ENCODE measurements at regions not wholly inside any gene's neighbourhood (a gene's known extent, or its start where the extent isn't known, plus 50 kb on each side); places are given as distances from the start of the nearest gene placed in this dataset.
"Not testable (repeated sequence)": the region's sequence is repeated elsewhere in the genome, so short reads cannot be mapped to it uniquely, and the experiment has no call there.

DNA sequence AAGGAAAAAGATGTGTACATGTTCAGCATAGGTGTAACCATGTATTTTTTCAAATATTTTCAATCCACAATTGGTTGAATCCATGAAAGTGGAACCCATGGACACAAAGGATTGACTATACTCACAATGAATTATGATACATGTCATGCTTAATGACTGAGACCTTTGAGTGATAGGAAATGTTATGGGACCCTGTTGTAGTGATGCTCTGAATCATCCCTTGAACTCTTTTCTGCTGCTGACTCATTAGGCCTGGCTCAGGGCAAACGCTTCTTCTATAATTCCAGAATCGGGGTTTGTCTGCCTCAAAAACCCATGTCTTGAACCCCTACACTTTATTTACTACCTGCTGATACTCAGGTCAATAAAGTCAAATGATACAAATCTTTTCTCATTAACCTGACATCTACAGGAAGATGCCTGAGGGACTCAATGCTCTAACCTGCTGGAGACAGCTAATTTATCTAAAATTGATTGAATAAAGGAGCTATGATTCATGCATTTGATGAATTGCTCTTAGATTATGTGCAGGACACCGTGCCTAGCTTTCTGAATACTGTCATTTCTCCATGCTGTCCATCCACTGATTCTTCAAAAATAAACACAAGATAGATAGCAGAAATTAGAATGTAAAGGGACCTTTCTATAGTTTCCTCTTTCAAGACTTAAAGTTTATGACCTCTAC is 260.1 kb downstream of the PRELID2 start:
- DNase-seq (ENCODE audit: low spot score), result no peak

DNA sequence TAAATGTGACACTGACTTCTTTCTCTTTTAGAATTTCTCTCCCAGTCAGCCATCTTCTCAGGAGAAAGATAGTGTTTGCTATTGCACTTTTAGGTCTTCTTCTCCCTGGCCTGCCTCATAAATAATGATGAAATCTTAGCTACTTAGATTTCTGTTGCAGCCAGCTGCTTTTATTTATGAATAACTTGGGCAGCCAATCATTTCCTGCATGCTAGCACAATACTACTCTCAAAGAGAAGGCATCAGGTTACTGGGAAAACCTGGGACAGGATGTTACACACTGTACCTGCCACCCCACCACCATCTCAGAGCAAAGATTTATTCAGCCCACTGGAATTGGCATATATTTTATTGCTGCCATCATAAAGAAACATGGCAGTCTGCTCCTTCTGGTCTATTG is 266.6 kb downstream of the PRELID2 start:
- DNase-seq (ENCODE audit: low spot score), result no peak

DNA sequence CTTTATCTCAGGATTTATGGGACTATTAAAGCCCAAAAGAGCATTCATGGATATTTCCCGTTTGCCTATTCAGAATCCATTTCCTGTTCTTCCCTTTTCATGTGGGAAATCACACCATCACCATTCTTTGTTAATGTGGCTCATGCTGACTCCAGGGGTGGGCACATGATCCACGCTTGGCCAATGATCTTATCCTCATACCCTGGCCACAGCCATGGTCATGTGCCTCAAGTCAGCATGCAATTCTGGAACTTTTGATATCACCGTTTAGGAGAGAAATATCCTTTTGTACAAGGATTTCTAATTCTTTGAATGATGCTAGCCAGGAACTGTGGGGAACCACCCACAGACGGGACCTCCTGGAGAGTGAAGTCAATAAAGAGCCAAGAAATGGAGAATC is 272.2 kb downstream of the PRELID2 start:
- DNase-seq (ENCODE audit: low spot score), result no peak

DNA sequence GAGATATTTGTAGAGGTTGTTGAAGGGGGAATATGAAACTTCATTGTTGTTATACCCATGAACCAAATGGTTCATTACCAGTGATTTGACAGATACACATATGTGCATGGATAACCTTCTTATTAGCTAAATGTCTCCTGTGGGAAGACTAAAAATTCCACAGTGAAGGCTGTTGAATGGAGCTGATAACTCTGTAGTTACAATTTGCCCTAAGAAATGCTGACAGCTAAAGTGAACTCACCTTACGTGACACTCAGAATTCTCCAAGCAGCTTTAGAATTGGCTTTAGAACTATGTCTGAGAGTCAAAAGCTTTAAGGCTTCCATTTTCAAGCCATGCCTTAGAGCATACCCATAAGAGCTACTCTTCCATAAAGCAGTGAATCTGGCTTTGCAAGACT is 276.9 kb downstream of the PRELID2 start:
- no peak for DNase-seq (ENCODE audit: low spot score)

DNA sequence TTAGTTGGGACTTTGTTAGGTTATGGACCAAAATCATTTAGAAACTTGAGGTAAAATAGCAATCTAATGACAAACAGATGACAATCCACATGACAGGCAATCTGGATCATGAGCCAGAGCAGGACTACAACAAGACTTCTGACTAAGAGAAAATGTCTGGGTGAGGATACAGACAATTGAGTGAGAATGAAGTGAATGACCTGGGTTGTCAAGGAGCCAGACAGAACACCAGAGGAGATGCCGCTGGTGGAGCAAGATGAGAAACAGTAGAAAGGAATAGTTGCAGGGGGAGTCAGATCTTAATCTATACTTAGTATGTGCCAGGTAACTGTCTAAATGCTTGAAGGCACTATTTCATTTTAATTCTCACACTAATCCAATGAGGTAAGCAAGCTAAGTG is 277.8 kb downstream of the PRELID2 start:
- no peak for DNase-seq (ENCODE audit: low spot score)

DNA sequence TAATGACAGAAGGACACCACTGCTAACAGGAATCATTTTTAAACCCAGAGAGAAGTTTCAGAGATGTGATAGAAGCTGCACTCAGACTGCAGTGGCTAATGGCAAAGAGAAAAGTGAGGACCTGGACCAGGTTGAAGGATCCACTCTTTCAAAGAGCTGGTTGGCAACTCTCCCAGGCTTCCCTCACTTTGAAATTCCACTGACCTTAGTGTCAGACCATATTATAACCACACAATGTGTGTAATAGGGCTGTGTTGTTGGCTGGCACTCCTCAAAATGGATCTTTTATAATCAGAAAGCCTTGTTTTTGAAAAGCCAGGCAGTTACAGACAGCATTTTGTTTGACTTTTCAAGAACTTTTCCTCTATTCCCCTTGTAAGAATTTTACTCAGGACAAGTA is 280.7 kb downstream of the PRELID2 start:
- DNase-seq (ENCODE audit: low spot score), result no peak

DNA sequence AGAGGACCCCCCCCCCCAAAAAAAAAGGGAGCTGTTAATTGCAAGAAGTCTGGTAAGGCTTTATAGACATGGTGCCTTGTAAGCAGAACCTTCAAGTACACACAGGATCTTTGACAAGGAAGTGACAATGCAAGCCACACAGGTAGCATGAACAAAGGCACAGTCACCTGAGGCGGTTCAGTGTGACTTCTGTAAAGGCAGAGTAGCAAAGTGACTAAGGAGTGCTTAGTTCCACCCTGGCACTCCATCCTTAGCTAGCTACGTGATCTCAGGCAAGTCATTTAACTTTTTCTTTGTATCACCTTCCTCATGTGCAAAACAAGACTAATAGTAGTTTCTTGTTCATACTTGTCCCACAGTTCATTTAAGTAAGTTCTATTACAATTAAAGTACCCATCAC is 282.0 kb downstream of the PRELID2 start:
- DNase-seq (ENCODE audit: low spot score), result no peak

DNA sequence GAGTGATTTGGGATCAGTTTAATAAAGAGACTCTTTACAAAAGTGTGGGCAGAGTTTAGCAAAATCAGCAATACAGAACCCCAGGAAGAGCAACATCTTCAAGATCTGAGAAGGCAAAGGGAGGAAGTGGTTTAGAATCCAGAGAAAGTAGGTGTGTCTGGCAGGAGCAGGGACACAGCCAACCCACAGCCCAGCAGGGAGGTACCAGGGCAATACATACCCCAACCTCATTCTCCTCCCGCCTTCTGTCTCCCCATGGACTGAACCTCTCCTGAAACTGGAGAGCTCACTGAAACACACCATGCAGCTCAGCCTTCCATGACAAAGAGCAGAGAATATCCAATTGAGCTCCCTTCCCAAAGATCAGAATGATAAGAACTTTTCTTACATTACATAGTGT is 283.4 kb downstream of the PRELID2 start:
- DNase-seq (ENCODE audit: low spot score), result no peak

DNA sequence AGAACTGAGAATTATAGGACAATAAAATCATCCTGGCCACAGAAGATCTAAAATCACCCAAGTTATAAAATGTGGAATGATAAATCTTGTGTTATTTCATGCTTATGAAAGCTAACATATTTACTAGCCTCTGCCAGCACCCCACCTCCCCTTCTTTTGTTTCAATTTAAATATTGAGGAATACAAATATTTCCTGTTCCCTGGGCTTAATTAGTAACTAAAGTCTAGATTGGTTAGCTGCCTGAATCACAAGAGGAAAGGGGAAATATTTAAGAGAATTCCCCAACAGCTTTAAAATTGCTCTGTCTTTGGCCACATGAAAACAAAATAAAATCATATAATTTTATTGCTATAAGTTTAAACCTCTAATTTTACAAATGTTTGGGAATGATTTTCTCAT is 287.0 kb downstream of the PRELID2 start:
- no peak for DNase-seq (ENCODE audit: low spot score)

DNA sequence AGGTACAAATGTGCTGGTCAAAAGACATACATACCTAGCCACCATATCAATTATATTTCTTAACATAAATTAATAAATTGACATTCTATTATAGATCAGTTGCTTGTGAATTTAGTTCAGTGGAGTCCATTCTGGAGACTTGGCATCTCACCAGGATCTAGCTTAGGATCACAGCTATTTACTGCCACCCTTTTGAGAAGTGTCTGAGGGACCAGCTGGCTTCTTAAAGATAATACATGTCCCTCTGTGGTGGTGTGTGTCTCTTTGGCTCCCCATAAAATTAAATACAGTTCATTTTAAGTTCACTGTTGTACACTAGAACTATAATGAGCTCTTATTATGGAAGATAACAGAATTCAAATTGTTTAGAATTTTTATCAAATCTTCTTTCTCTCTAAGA is 290.7 kb downstream of the PRELID2 start:
- DNase-seq (ENCODE audit: low spot score), result no peak

DNA sequence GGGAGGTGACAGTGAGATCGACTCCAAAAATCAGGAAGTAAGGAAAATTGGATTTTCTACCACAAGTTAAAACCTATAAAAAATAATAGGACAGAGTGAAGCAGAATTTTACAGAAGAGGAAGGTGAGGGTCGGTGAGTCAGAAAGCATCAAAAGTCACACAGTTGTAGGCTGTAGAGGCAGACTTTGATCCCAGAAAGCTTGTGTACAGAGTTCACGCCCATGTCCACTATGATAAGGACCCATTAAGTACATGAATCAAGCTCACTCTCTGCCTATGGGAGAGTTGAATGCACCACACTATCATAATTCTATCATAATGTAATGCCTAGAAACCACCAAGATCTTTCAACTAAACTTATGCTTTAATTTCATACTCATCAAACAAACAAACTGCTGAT is 291.2 kb downstream of the PRELID2 start:
- no peak for DNase-seq (ENCODE audit: low spot score)

DNA sequence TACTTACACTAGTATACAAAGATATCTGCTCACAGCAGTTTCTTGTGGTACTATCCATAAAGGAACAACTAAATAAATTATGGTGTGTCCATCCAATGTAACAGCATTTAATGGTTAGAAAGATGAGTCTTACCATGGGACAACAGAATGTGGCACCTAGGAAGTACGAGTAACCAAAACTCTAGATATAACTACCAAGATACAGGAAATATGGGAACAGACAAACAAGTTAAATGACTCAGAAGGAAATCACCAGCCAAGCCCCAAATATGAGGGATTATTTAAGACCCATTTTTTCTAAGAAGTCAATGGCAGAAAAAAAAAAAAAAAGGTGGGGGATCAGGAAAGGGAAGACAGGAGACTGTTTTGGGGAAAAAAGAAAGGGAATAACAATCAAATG is 294.8 kb downstream of the PRELID2 start:
- no peak for DNase-seq (ENCODE audit: low spot score)

DNA sequence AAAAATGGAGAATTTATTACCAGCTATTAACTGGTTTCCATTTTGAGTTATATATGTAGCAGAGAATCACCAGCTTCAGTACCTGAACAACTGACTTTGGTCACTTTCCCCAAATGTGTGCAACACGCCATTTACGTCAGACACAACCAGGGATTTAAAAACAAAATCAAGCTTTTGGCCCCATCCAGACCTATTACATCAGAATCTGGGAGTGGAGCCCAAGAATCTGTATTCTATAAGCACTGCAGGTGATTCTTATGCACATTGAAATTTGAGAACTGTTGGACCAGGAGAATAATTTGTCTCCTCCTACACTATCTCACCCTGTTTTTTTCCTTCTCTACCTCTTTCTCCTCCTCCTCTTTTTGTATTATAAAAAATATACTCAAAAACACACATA is 295.9 kb downstream of the PRELID2 start:
- no peak for DNase-seq (ENCODE audit: low spot score)

DNA sequence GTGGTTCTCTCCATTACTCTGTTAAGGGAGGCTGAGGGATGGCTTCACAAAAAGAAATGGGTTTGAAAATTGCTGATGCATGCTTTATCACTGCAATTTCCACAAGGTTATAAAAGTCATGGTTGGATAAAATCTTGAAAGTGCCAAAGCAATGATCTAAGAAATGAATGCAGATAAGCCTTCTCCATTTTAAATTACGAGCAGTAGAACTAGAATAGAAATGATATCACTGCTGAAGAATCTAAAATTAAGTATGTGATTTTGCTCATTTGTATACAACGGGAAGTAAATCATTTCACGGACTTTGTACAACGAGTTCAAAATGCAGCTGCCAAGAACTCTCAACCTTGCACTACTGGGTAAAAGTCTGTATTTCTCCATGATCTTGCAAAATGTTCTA is 299.0 kb downstream of the PRELID2 start:
- no peak for DNase-seq (ENCODE audit: low spot score)

DNA sequence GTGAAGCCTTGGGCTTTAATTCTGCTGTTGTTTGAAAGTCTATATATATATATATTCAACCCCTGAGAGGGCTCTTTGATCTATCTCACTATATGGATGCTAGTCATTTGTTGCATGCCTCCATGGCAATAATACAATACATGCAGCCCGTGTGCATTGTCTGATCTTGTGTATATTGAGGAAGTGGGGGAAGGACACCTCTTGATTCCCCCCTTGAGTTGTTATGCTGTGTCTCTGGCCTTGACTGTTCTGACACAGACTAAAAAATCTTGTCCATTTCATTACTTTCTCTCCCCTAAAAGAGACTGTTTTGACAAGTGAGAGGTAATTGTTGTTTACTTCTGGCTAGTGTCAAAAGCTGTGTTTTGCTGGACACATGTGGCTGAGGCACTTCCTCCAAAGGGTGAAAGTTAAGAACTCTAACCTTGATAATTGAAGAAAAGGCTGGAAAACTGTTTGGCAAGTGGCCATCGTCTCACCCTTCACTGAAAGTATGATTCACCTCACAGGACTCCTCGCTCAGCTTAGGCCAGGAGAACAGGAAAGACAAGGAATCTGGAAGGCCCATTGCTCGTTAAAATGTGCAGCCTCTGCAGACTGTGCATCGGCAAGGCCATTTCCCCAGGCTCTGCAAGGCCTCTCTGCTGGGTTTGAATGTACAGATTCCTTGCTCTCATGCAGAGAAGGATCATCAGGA is 304.0 kb downstream of the PRELID2 start:
- no peak for DNase-seq (ENCODE audit: low spot score)

DNA sequence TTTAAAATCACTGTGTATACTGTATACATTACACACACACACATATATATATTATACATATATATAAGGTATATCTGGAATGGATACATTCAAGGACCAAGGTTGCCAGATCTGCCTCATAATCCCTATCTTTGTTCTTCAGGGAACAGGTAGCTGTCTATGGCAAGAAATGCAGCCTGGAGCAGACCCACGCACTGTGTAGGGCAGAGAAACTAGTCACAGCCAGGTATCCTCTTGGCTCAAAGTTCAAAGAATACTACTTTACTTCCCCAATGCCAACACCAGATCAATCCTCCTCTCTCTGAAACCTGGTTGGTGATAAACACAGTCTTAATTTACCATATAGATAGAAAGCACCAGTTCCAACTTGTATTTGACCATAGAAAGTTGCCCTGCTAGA is 313.6 kb downstream of the PRELID2 start:
- DNase-seq (ENCODE audit: low spot score), result no peak

DNA sequence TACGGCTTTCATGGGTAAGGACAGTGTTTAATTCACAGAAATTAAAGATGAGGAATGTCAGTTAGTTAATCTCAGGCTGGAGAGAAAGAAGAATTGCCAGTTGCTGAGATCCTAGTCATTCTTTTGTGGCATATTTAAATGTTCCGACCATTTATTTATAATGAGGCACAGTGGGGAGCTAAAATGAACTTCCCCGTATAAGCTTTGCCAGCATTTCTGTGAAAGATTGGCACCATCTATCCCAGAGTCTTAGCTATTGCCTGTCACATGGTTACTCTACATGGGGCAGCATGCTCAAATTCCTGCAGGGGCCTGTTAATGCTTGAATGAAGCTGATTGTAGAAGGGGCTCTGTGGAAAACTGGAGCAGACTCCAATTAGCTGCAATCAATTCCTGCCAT is 314.1 kb downstream of the PRELID2 start:
- no peak for DNase-seq (ENCODE audit: low spot score)

DNA sequence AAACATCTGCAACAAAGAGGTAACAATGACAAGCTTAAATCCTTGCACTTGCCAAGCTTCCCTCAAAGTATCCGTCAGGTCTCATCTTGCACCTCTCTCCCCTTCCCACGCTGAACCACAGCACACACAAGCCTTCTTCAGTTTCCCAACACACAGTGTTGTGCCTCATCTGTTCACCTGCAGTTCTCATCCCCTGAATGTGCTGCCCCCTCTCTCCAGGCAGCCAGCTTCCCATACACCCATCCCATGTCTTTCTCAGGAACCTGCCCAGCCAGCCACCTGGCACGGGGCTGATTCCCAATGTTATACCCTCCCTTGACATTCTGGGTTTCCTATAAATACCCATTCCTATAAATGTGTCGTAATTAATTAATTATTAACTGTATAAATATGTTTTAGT is 314.8 kb downstream of the PRELID2 start:
- no peak for DNase-seq (ENCODE audit: low spot score)

DNA sequence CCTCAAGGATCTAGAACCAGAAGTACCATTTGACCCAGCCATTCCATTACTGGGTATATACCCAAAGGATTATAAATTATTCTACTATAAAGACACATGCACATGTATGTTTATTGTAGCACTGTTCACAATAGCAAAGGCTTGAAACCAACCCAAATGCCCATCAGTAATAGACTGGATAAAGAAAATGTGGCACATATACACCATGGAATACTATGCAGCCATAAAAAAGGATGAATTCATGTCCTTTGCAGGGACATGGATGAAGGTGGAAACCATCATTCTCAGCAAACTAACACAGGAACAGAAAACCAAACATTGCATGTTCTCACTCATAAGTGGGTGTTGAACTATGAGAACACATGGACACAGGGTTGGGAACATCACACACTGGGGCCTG is 317.6 kb downstream of the PRELID2 start:
- DNase-seq (ENCODE audit: low spot score), result not testable (repeated sequence)

DNA sequence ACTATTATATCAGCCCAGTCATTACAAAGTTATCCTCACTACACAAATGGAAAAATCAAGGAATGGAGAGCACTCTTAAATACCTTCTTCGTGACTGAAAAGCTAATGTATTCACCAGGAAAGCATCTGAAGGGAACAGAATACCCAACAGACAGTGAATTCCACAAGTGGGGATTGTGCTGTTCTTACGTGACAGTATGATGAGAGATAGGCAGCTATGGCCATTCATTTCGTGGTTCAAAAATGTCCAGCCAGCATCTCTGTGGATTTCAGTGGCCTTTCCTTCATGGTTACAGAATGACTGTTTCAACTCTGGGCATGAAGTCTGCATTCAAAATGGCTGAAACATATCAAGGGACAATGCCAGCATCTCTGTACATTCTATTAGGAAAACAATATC is 323.8 kb downstream of the PRELID2 start:
- no peak for DNase-seq (ENCODE audit: low spot score)

DNA sequence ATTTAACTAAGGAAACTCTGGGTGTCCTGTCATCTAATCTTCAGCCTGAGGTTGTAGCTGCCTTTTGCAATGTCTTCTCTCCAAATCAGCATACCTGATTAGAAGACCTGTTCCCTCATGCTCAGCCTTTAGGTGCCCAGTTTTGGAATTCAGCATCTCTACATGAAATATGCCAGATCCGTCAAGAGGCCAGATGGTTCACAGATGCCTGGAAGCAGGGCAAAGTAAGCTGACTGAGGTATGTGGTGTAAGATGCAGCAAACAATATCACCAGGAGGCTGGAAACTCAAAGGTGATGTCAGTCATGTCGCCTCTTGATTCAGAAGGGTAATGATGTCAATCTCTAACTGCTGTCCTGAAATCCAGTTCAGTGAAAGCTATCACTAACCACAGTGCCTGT is 324.4 kb downstream of the PRELID2 start:
- DNase-seq (ENCODE audit: low spot score), result no peak

DNA sequence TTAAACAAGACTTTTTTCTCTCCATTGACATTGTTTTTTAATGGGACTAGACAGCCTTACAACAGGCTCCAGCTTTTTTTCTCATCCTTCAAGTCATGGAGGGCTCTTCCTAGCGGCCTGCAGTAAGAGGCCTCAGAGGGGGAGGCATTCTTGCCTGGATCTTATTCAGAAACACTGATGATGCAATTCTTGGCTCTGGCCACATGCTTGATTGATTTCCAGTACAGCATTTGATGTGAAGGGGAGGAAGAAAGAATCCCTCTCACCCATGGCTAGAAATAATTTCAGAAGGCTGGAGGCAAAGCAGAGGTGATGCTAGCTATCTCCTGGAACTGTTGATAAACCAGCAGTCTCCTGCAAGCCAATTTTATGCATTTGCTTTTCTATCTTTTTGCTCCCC is 324.8 kb downstream of the PRELID2 start:
- DNase-seq (ENCODE audit: low spot score), result no peak

DNA sequence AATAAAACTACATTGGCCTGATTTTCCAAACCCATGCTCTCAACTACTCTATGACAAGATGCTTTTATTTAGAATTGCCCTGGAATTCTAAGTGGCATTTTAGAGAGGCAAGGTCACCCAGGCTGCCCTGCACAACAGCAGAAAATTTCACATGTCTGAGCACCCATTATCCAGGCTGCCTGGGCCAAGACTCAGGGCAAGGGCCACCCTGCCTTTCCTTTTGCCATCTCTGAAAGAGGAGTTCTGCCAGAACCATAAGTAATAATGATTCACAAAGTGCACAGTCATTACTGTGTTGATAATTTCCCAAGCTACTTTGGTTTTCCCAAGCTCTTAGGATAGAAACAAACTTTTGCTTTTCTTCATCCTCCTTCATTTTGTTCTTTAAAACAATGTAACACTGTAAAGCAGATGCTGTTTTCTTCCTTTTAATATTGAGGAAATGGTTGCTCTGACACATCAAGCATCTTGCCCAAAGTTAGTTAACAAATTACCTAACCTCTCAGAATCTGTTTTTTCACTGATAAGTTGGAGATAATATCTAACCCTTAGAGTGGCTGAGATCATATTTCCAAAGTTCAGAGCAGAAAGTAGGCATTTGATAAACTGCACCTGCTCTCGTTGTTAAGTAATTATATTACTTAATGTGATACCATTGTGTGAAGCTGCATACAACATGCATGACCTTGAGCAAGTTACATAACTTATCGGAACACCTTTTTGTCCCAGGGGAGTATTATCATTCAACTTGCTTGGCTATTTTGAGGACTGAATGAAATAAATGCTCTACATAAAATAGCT is 325.6 kb downstream of the PRELID2 start:
- no peak for DNase-seq (ENCODE audit: low spot score)
